ENCODE measurements at regions not wholly inside any gene's neighbourhood (a gene's known extent, or its start where the extent isn't known, plus 50 kb on each side); places are given as distances from the start of the nearest gene placed in this dataset.

GRCh38 chr14:95432144-95433093 lies 84.0 kb downstream of the SYNE3 start:
- TF ChIP-seq CTCF (IDR thresholded peaks at IDR 0.05; ENCODE audit: insufficient read depth, low read length, poor library complexity, severe bottlenecking) (peak; percentile 75), EZH2phosphoT487 (conservative IDR thresholded peaks at IDR 0.05; ENCODE audit: low read length) (no peak)
